ENCODE measurements at regions not wholly inside any gene's neighbourhood (a gene's known extent, or its start where the extent isn't known, plus 50 kb on each side); places are given as distances from the start of the nearest gene placed in this dataset.

DNA sequence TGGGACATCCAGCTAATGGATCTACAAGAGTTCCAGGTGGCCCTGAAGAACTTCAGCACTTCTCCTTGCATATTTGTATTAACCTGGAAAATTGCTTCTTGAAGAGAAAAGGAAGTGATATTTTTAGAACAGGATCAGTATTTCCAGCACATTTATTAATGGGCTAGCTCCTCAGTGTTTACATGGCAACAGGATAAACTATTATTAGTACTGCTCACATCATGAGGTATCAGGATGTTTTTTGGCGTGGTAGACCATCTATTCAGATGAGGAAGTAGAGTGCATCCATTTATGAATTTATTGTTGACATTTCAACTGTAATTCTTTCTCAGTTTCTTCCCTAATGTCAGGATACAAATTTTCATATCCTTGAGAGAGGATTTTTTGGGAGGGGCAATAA is 144.4 kb downstream of the KCNRG start:
- TF ChIP-seq, protein P1, sequence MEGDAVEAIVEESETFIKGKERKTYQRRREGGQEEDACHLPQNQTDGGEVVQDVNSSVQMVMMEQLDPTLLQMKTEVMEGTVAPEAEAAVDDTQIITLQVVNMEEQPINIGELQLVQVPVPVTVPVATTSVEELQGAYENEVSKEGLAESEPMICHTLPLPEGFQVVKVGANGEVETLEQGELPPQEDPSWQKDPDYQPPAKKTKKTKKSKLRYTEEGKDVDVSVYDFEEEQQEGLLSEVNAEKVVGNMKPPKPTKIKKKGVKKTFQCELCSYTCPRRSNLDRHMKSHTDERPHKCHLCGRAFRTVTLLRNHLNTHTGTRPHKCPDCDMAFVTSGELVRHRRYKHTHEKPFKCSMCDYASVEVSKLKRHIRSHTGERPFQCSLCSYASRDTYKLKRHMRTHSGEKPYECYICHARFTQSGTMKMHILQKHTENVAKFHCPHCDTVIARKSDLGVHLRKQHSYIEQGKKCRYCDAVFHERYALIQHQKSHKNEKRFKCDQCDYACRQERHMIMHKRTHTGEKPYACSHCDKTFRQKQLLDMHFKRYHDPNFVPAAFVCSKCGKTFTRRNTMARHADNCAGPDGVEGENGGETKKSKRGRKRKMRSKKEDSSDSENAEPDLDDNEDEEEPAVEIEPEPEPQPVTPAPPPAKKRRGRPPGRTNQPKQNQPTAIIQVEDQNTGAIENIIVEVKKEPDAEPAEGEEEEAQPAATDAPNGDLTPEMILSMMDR (IDR thresholded peaks at IDR 0.05): no peak
- TF ChIP-seq POLR2A (IDR thresholded peaks at IDR 0.05): no peak

Measured in heart left ventricle (tissue), 13 donors.